Spinal cord (tissue), 9 donors: ENCODE measurements at regions not wholly inside any gene's neighbourhood (a gene's known extent, or its start where the extent isn't known, plus 50 kb on each side); places are given as distances from the start of the nearest gene placed in this dataset.

Experiments
- DNase-seq, 6 donors: peaks; one replicate each; pipeline versions ENCODE4 v3.0.0 to v3.0.0-alpha.2; 2013 to 2015; ENCODE audit warnings: low spot score in 6 of 6, low read depth in 4 of 6
- H3K27ac ChIP-seq: one replicate; pipeline ENCODE4 v1.5.1; 2013; ENCODE audit warnings: low read depth, low read length, control low read depth
- H3K27me3 ChIP-seq: one replicate; pipeline ENCODE4 v1.6.1; 2013; ENCODE audit warnings: low read length; ENCODE audit not compliant: control insufficient read depth, insufficient read depth
- H3K36me3 ChIP-seq: one replicate; pipeline ENCODE4 v1.6.1; 2013; ENCODE audit warnings: low read length; ENCODE audit not compliant: control insufficient read depth, insufficient read depth
- H3K4me1 ChIP-seq: one replicate; pipeline ENCODE4 v1.6.1; 2013; ENCODE audit warnings: low read length; ENCODE audit not compliant: control insufficient read depth, insufficient read depth
- H3K4me3 ChIP-seq: one replicate; pipeline ENCODE4 v1.5.1; 2013; ENCODE audit warnings: low read depth, low read length, control low read depth
- H3K9me3 ChIP-seq: one replicate; pipeline ENCODE4 v1.6.1; 2013; ENCODE audit warnings: low read length; ENCODE audit not compliant: control insufficient read depth, insufficient read depth
- WGBS: methylation state at CpG from one replicate; pipeline ENCODE4 v1.1.5; 2013; ENCODE audit warnings: missing lambda C conversion rate; ENCODE audit not compliant: insufficient coverage; 5-methylcytosine and 5-hydroxymethylcytosine counted together
- donor health status: healthy.

GRCh38 chr5:74199436-74200210, 440.9 kb downstream of the ENC1 start:
- no peak for DNase-seq
- Histone ChIP-seq H3K36me3 (no peaks in the 10 kb centered on the region), H3K27ac (no peak overlapping the region), H3K4me1 (peaks cover 11% of the 10 kb centered on the region), H3K9me3 (no peaks in the 10 kb centered on the region), H3K4me3 (no peak overlapping the region), H3K27me3 (no peaks in the 10 kb centered on the region)
- 91% methylated on average over 5 of the region's 7 CpGs for WGBS

- WGBS = 58% methylated on average over 1 of the region's 2 CpGs
- Histone ChIP-seq H3K9me3 (no peaks in the 10 kb centered on the region), H3K4me1 (peaks cover 11% of the 10 kb centered on the region), H3K36me3 (no peaks in the 10 kb centered on the region), H3K27ac (no peak overlapping the region), H3K27me3 (no peaks in the 10 kb centered on the region), H3K4me3 (no peak overlapping the region)
- DNase-seq = no peak
Measured at GRCh38 chr5:74199005-74199404, 441.5 kb downstream of the ENC1 start.

- Histone ChIP-seq H3K4me3 (no peak overlapping the region), H3K27ac (no peak overlapping the region), H3K9me3 (no peaks in the 10 kb centered on the region), H3K4me1 (peaks cover 11% of the 10 kb centered on the region), H3K27me3 (no peaks in the 10 kb centered on the region), H3K36me3 (no peaks in the 10 kb centered on the region)
- 80% methylated on average over 1 of the region's 2 CpGs for WGBS
- no peak for DNase-seq
Measured at GRCh38 chr5:74198156-74198555, 442.4 kb downstream of the ENC1 start.

DNA sequence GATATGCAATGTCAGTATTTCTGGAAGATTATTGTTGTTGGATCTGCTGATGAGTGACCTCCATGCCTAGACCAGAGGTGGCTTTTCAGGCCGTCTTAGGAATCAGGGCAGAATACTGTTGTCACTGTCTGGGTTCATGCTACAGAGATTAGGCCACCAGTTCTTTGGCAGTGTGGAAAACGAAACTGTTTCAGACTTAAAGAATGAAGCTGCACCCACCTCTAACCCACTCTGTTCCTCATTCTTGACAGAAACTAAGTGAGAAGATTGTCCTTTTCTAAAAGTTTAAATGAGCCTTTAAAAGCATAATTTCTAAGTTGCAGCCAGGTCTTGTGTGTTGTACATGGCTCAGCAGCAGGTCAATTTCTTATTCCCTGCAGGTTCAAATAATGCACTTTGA, 444.3 kb downstream of the ENC1 start:
- H3K36me3 ChIP-seq = no peaks in the 10 kb centered on the region
- no peak overlapping the region for H3K4me3 ChIP-seq
- H3K27me3 ChIP-seq = no peaks in the 10 kb centered on the region
- no peak overlapping the region for H3K27ac ChIP-seq
- DNase-seq = no peak
- H3K9me3 ChIP-seq = no peaks in the 10 kb centered on the region
- H3K4me1 ChIP-seq = peaks cover 8% of the 10 kb centered on the region
- 83% methylated on average over 1 of the region's 2 CpGs for WGBS

DNA sequence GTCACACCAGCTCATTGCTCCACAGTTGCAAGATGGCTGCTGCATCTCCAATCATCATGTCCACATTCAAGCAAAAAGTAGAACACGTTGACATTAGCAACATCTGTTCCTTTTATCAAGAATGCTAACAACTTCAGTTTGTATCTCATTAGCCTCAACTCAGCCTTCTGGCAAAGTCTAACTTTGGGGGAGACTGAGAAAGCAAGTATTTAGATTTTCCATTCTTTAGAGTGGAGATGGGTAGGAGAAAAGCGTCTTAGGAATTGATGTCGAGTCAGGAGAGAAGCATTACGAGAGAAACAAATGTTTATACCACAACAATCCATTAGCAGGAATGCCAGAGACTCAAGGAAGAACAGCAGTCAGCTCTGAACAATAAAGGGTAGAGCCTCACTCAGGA, 446.3 kb downstream of the ENC1 start:
- DNase-seq = no peak
- Histone ChIP-seq H3K4me3 (no peak overlapping the region), H3K4me1 (peaks cover 1% of the 10 kb centered on the region), H3K36me3 (no peaks in the 10 kb centered on the region), H3K9me3 (no peaks in the 10 kb centered on the region), H3K27ac (no peak overlapping the region), H3K27me3 (no peaks in the 10 kb centered on the region)
- WGBS = no CpG with 5 or more reads among the region's 4 CpGs

DNA sequence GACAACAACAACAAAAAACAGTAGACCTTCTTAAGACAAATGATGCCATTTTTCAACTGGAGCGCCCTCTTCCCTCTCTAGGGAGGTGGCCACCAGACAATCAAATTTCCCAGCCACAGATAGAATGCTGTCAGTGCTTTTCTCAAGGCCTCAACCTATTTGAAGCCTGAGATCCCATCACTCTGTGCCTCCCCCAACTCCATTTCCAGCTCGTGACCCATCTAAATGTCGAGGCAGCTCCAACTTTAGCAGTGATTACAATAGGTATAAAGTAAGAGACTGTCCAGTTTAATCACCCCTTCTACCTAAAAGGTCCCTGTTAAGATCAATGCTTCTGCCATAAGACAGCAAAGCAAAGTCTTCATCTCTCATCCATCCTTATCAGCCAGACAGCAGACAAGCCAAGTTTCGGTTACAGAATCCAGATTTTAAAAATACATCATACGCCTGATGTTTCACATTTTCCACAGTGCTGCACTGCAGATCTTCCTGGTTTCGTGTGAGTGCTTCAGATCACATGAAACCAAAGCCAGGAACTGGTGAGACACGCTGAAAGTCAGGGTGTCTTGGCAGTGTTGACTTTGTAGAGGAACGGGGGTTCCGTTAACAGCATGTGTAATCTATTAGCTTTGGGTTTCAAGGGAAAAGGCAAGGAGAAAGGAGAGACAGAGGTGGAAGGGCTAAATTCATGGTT, 447.8 kb downstream of the ENC1 start:
- Histone ChIP-seq H3K4me3 (no peak overlapping the region), H3K36me3 (no peaks in the 10 kb centered on the region), H3K27ac (no peak overlapping the region), H3K4me1 (no peaks in the 10 kb centered on the region), H3K9me3 (no peaks in the 10 kb centered on the region), H3K27me3 (no peaks in the 10 kb centered on the region)
- WGBS = 79% methylated on average over 6 of the region's 9 CpGs
- DNase-seq = peak in 1 of 6 donors; percentile 58

GRCh38 chr5:74188351-74189105, 452.0 kb downstream of the ENC1 start:
- H3K9me3 ChIP-seq = no peaks in the 10 kb centered on the region
- H3K27ac ChIP-seq = no peak overlapping the region
- WGBS = no CpG with 5 or more reads among the region's 2 CpGs
- peaks cover 6% of the 10 kb centered on the region for H3K4me1 ChIP-seq
- DNase-seq = no peak
- no peak overlapping the region for H3K4me3 ChIP-seq
- H3K36me3 ChIP-seq = no peaks in the 10 kb centered on the region
- H3K27me3 ChIP-seq = no peaks in the 10 kb centered on the region

GRCh38 chr5:74187757-74188156, 452.8 kb downstream of the ENC1 start:
- H3K4me1 ChIP-seq = peaks cover 6% of the 10 kb centered on the region
- WGBS = 64% methylated on average over 1 of the region's 1 CpG

DNA sequence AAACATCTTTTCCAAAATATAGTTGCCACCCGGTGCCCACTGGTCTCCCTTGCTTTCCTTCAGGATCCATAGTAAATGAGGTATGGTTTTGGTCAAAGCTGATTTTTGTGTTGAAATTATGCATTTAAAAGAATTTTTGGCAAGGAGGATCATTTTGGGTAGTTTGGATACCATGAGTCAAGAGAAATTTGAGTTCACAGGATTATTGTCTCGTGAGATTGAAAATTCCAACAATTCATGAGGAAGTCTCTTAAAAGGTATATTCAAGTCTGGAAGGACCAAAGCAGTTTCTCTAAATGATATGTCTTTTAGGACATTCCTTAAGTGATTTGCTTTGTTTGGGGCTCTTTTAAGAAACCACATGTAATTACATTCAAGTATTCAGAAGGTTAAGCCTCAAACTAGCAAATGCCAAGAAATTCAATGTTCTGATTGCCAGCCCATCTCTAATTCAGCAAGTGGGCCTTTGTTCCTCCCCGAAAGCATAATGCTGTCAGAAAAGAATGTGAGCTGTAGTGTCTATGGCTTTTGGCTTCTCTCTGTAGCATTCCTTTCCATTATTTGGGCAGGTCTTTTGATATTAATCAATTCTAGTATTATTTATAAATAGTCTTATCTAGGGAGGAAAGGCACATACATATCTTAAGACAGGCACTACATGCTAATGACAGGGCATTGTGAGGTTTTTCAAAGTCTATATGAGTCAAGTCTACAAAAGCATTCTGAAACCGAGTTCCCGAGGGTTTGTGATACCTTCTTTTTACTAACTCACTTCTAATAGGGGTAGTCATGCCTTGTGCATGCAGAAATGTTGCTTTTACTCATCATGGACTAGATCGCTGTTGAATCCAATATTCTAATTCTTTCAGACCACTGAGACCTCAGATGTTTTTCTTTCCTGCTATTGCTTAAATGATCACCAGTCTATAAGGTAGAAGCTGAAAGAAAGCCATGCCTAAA, 453.9 kb downstream of the ENC1 start:
- no peaks in the 10 kb centered on the region for H3K36me3 ChIP-seq
- no peak for DNase-seq
- peaks cover 6% of the 10 kb centered on the region for H3K4me1 ChIP-seq
- H3K4me3 ChIP-seq = no peak overlapping the region
- no peak overlapping the region for H3K27ac ChIP-seq
- H3K27me3 ChIP-seq = no peaks in the 10 kb centered on the region
- no CpG with 5 or more reads among the region's 6 CpGs for WGBS
- H3K9me3 ChIP-seq = no peaks in the 10 kb centered on the region

More at GRCh38 chr5:74187757-74188156, 452.8 kb downstream of the ENC1 start:
- no peaks in the 10 kb centered on the region for H3K36me3 ChIP-seq
- no peak for DNase-seq
- H3K4me3 ChIP-seq = no peak overlapping the region
- H3K27me3 ChIP-seq = no peaks in the 10 kb centered on the region
- H3K27ac ChIP-seq = no peak overlapping the region
- H3K9me3 ChIP-seq = no peaks in the 10 kb centered on the region
